HEK293 (cell line): ENCODE measurements at regions not wholly inside any gene's neighbourhood (a gene's known extent, or its start where the extent isn't known, plus 50 kb on each side); places are given as distances from the start of the nearest gene placed in this dataset.

Experiments used
- CTCF ChIA-PET: fragments of 350-600 bp; formaldehyde crosslinking; extraction: SDS; loops from one replicate; lab custom pipeline; 2021; ENCODE audit warnings: antibody characterized with exemption; lab: Yijun Ruan, JAX
- POLR2A ChIA-PET: fragments of 300-600 bp; formaldehyde crosslinking; extraction: SDS; loops from one replicate; lab custom pipeline; 2020; ENCODE audit warnings: antibody characterized with exemption, inconsistent platforms; lab: Yijun Ruan, JAX
- H3K27ac ChIP-seq: fragments of 200-500 bp; sonication (Bioruptor generic); 2 replicates; pipeline ENCODE4 v1.5.1; 2014; ENCODE audit warnings: low read depth, low read length, control low read depth, inconsistent platforms; ENCODE audit errors: extremely low read depth
- H3K36me3 ChIP-seq, 2 experiments: fragments of 200-500 bp in 1 of 2; sonication (Bioruptor generic) in 1 of 2; 1 replicate in 1 of 2; 2 replicates in 1 of 2; pipeline ENCODE4 v1.5.1; 2014 to 2017; ENCODE audit warnings: inconsistent platforms in 2 of 2, low read length in 2 of 2; ENCODE audit not compliant: control insufficient read depth in 2 of 2, insufficient read depth in 1 of 2
- H3K4me1 ChIP-seq: fragments of 200-500 bp; sonication (Bioruptor generic); 2 replicates; pipeline ENCODE4 v1.5.1; 2014; ENCODE audit warnings: mild to moderate bottlenecking, low read length, inconsistent platforms; ENCODE audit not compliant: control insufficient read depth, insufficient read depth
- H3K4me3 ChIP-seq: 2 replicates; pipeline ENCODE4 v1.5.1; 2011; ENCODE audit warnings: low read depth, mild to moderate bottlenecking, control low read depth, low read length, moderate library complexity
- H3K9me3 ChIP-seq: fragments of 200-500 bp; sonication (Bioruptor generic); 2 replicates; pipeline ENCODE4 v1.5.1; 2014; ENCODE audit warnings: low read depth, low read length, inconsistent platforms; ENCODE audit not compliant: control insufficient read depth, insufficient read depth
- GFI1B ChIP-seq: fragments of 450-650 bp; formaldehyde crosslinking; IDR thresholded peaks from 2 replicates; pipeline ENCODE4 v1.5.1; 2016; ENCODE audit warnings: missing biosample characterization, missing genetic modification characterization
- MEIS1 ChIP-seq: sonication (generic); formaldehyde crosslinking; IDR thresholded peaks from 2 replicates; pipeline ENCODE4 v1.8.1; 2022; ENCODE audit warnings: missing genetic modification reagents, mild to moderate bottlenecking, borderline replicate concordance
- PRDM10 ChIP-seq: fragments of 450-650 bp; formaldehyde crosslinking; IDR thresholded peaks from 2 replicates; pipeline ENCODE4 v1.5.1; 2016; ENCODE audit warnings: missing biosample characterization, missing genetic modification characterization
- ZFP3 ChIP-seq: fragments of 450-650 bp; formaldehyde crosslinking; IDR thresholded peaks from 2 replicates; pipeline ENCODE4 v1.5.1; 2016; ENCODE audit warnings: low read depth, missing biosample characterization, missing genetic modification characterization
- ZFP41 ChIP-seq: fragments of 450-650 bp; formaldehyde crosslinking; IDR thresholded peaks from 2 replicates; pipeline ENCODE4 v1.5.1; 2016; ENCODE audit warnings: missing biosample characterization, missing genetic modification characterization, borderline replicate concordance
- ZNF155 ChIP-seq: fragments of 450-650 bp; formaldehyde crosslinking; IDR thresholded peaks from 2 replicates; pipeline ENCODE4 v1.5.1; 2016; ENCODE audit warnings: missing biosample characterization, missing genetic modification characterization
- ZNF16 ChIP-seq: fragments of 450-650 bp; formaldehyde crosslinking; IDR thresholded peaks from 2 replicates; pipeline ENCODE4 v1.5.1; 2016; ENCODE audit warnings: low read depth, missing biosample characterization, missing genetic modification characterization
- ZNF221 ChIP-seq: fragments of 450-650 bp; formaldehyde crosslinking; IDR thresholded peaks from 2 replicates; pipeline ENCODE4 v1.5.1; 2017; ENCODE audit warnings: missing biosample characterization, missing genetic modification characterization, borderline replicate concordance
- ZNF248 ChIP-seq: fragments of 450-650 bp; formaldehyde crosslinking; IDR thresholded peaks from 2 replicates; pipeline ENCODE4 v1.5.1; 2017; ENCODE audit warnings: missing biosample characterization, missing genetic modification characterization
- ZNF266 ChIP-seq: fragments of 450-650 bp; formaldehyde crosslinking; IDR thresholded peaks from 2 replicates; pipeline ENCODE4 v1.5.1; 2016; ENCODE audit warnings: missing biosample characterization, missing genetic modification characterization, low read depth
- ZNF274 ChIP-seq, 2 experiments: fragments of 200-500 bp in 1 of 2; fragments of 450-650 bp in 1 of 2; sonication (Bioruptor generic) in 1 of 2; formaldehyde crosslinking in 1 of 2; IDR thresholded peaks; 2 replicates each; pipeline versions ENCODE4 v1.5.1 to v1.6.1; 2014 to 2016; ENCODE audit warnings: borderline replicate concordance in 1 of 2, inconsistent platforms in 1 of 2, low read length in 1 of 2, missing biosample characterization in 1 of 2, missing genetic modification characterization in 1 of 2
- ZNF37A ChIP-seq: fragments of 450-650 bp; IDR thresholded peaks from 2 replicates; pipeline ENCODE4 v1.5.1; 2018; ENCODE audit warnings: missing biosample characterization, missing genetic modification characterization
- ZNF394 ChIP-seq: fragments of 450-650 bp; formaldehyde crosslinking; IDR thresholded peaks from 2 replicates; pipeline ENCODE4 v1.5.1; 2016; ENCODE audit warnings: missing biosample characterization, missing genetic modification characterization, mild to moderate bottlenecking, moderate library complexity, borderline replicate concordance
- ZNF426 ChIP-seq: fragments of 450-650 bp; formaldehyde crosslinking; IDR thresholded peaks from 2 replicates; pipeline ENCODE4 v1.5.1; 2017; ENCODE audit warnings: missing biosample characterization, missing genetic modification characterization, mild to moderate bottlenecking, inconsistent platforms, moderate library complexity
- ZNF473 ChIP-seq: fragments of 450-650 bp; formaldehyde crosslinking; IDR thresholded peaks from 2 replicates; pipeline ENCODE4 v1.5.1; 2017; ENCODE audit warnings: missing biosample characterization, missing genetic modification characterization
- ZNF514 ChIP-seq: fragments of 450-650 bp; formaldehyde crosslinking; IDR thresholded peaks from 2 replicates; pipeline ENCODE4 v1.5.1; 2016; ENCODE audit warnings: missing biosample characterization, missing genetic modification characterization
- ZNF518A ChIP-seq: fragments of 450-650 bp; formaldehyde crosslinking; conservative IDR thresholded peaks from 2 replicates; pipeline ENCODE4 v1.5.1; 2016; ENCODE audit warnings: low read depth, missing biosample characterization, missing genetic modification characterization
- ZNF529 ChIP-seq: fragments of 450-650 bp; formaldehyde crosslinking; IDR thresholded peaks from 2 replicates; pipeline ENCODE4 v1.5.1; 2017; ENCODE audit warnings: missing genetic modification characterization, missing biosample characterization; ENCODE audit not compliant: insufficient replicate concordance
- ZNF544 ChIP-seq: fragments of 450-650 bp; formaldehyde crosslinking; IDR thresholded peaks from 2 replicates; pipeline ENCODE4 v1.5.0; 2017; ENCODE audit warnings: missing biosample characterization, missing genetic modification characterization
- ZNF555 ChIP-seq: fragments of 450-650 bp; formaldehyde crosslinking; conservative IDR thresholded peaks from 2 replicates; pipeline ENCODE4 v1.5.1; 2017; ENCODE audit warnings: missing biosample characterization, mild to moderate bottlenecking, missing genetic modification characterization, inconsistent platforms
- ZNF558 ChIP-seq: fragments of 450-650 bp; formaldehyde crosslinking; IDR thresholded peaks from 2 replicates; pipeline ENCODE4 v1.5.1; 2016; ENCODE audit warnings: missing biosample characterization, missing genetic modification characterization
- ZNF623 ChIP-seq: fragments of 450-650 bp; formaldehyde crosslinking; IDR thresholded peaks from 2 replicates; pipeline ENCODE4 v1.5.1; 2016; ENCODE audit warnings: missing biosample characterization, missing genetic modification characterization
- ZNF660 ChIP-seq: fragments of 450-650 bp; IDR thresholded peaks from 2 replicates; pipeline ENCODE4 v1.5.1; 2018; ENCODE audit warnings: missing biosample characterization, mild to moderate bottlenecking, missing genetic modification characterization
- ZNF664 ChIP-seq: fragments of 450-650 bp; formaldehyde crosslinking; IDR thresholded peaks from 2 replicates; pipeline ENCODE4 v1.5.1; 2016; ENCODE audit warnings: missing biosample characterization, missing genetic modification characterization
- ZNF791 ChIP-seq: fragments of 450-650 bp; formaldehyde crosslinking; IDR thresholded peaks from 2 replicates; pipeline ENCODE4 v1.5.1; 2016; ENCODE audit warnings: missing biosample characterization, missing genetic modification characterization
- ZXDB ChIP-seq: fragments of 450-650 bp; formaldehyde crosslinking; IDR thresholded peaks from 2 replicates; pipeline ENCODE4 v1.5.1; 2016; ENCODE audit warnings: missing biosample characterization, missing genetic modification characterization
- TF ChIP-seq, protein P1 (sequence below): fragments of 450-650 bp; formaldehyde crosslinking; IDR thresholded peaks from 2 replicates; pipeline ENCODE4 v1.5.1; 2016; ENCODE audit warnings: missing biosample characterization, missing genetic modification characterization, low read depth

DNA sequence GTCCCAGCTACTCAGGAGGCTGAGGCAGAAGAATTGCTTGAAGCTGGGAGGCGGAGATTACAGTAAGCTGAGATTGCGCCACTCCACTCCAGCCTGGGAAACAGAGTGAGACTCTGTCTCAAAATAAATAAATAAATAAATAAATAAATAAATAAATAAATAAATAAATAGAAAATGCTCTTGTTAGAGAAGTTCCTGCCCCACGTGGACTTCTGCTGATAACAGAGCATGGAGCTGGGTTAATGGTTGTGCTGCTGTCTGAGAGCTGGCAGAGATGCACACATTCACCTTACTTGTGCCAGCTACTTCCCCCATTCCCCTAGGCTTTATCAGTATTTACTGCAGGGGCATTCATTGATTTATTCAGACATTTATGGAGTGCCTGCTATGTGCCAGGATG, 155.2 kb upstream of the KCNG1 start:
- ChIA-PET CTCF (no interaction called here), POLR2A (no interaction called here)
- H3K4me3 ChIP-seq: no peak overlapping the region
- H3K27ac ChIP-seq: no peak overlapping the region
- no peaks in the 10 kb centered on the region for H3K9me3 ChIP-seq
- no peaks in the 10 kb centered on the region for H3K4me1 ChIP-seq
- H3K36me3 ChIP-seq: no peaks in the 10 kb centered on the region
- TF ChIP-seq MEIS1 (CRISPR knock-in tag): no peak
- no peak for TF ChIP-seq ZNF660 (tag by site-specific recombination)
- TF ChIP-seq ZNF558 (tag by site-specific recombination): peak; percentile 52; the same call in 1 of the 2 replicates
- TF ChIP-seq ZNF544 (tag by site-specific recombination): no peak
- peak; percentile 92 for TF ChIP-seq ZNF394
- TF ChIP-seq PRDM10: no peak
- peak; percentile 44 for TF ChIP-seq ZNF529 (tag by site-specific recombination)
- 0 out of 2 replicates have a peak, but pooled peaks have one; percentile 89 for TF ChIP-seq ZNF514 (tag by site-specific recombination)
- TF ChIP-seq, protein P1, sequence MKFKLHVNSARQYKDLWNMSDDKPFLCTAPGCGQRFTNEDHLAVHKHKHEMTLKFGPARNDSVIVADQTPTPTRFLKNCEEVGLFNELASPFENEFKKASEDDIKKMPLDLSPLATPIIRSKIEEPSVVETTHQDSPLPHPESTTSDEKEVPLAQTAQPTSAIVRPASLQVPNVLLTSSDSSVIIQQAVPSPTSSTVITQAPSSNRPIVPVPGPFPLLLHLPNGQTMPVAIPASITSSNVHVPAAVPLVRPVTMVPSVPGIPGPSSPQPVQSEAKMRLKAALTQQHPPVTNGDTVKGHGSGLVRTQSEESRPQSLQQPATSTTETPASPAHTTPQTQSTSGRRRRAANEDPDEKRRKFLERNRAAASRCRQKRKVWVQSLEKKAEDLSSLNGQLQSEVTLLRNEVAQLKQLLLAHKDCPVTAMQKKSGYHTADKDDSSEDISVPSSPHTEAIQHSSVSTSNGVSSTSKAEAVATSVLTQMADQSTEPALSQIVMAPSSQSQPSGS (tag by site-specific recombination): no peak
- TF ChIP-seq ZNF473 (tag by site-specific recombination): no peak
- TF ChIP-seq ZXDB (tag by site-specific recombination): peak; percentile 56; the same call in 1 of the 2 replicates
- peak; percentile 70 for TF ChIP-seq ZNF664 (tag by site-specific recombination)
- no peak for TF ChIP-seq ZFP3 (tag by site-specific recombination)
- TF ChIP-seq ZNF155: no peak
- TF ChIP-seq ZNF518A (tag by site-specific recombination): peak; percentile 91
- peak; percentile 79 for TF ChIP-seq ZNF555 (tag by site-specific recombination)
- TF ChIP-seq ZNF16 (tag by site-specific recombination): no peak
- TF ChIP-seq ZNF221: no peak
- no peak for TF ChIP-seq ZNF274 (IDR thresholded peaks at IDR 0.05; ENCODE audit: low read length)
- no peak for TF ChIP-seq ZNF274 (tag by site-specific recombination; IDR thresholded peaks at IDR 0.05; ENCODE audit: borderline replicate concordance)
- TF ChIP-seq ZNF426 (tag by site-specific recombination): peak; percentile 82
- peak; percentile 76 for TF ChIP-seq ZNF623 (tag by site-specific recombination)
- no peak for TF ChIP-seq ZNF248 (tag by site-specific recombination)
- TF ChIP-seq ZNF266 (tag by site-specific recombination): peak; percentile 60
- TF ChIP-seq ZNF37A (tag by site-specific recombination): no peak
- 0 out of 2 replicates have a peak, but pooled peaks have one; percentile 46 for TF ChIP-seq GFI1B (tag by site-specific recombination)
- TF ChIP-seq ZNF791 (tag by site-specific recombination): 0 out of 2 replicates have a peak, but pooled peaks have one; percentile 55
- no peak for TF ChIP-seq ZFP41 (tag by site-specific recombination)
